ENCODE measurements at regions not wholly inside any gene's neighbourhood (a gene's known extent, or its start where the extent isn't known, plus 50 kb on each side); places are given as distances from the start of the nearest gene placed in this dataset.

GRCh38 chr7:47153058-47153457 is 428.9 kb downstream of the TNS3 start:
- no peaks in the 10 kb centered on the region for H3K27me3 ChIP-seq (ENCODE audit: control insufficient read depth in 1 of 2, insufficient read depth in 1 of 2, low read length in 2 of 2)
- H3K4ac ChIP-seq (ENCODE audit: low read depth in 1 of 2, low read length in 2 of 2): no peak overlapping the region
- no peak overlapping the region for H3K14ac ChIP-seq (ENCODE audit: low read length in 2 of 2)
- no peak overlapping the region for H3K27ac ChIP-seq (ENCODE audit: low read length, poor library complexity, severe bottlenecking)
- H2BK5ac ChIP-seq (ENCODE audit: low read depth, low read length, poor library complexity, severe bottlenecking): no peak overlapping the region
- no peak overlapping the region for H4K91ac ChIP-seq (ENCODE audit: low read length)
- H2BK15ac ChIP-seq (ENCODE audit: low read depth, poor library complexity, severe bottlenecking): no peak overlapping the region
- no peaks in the 10 kb centered on the region for H3K36me3 ChIP-seq (ENCODE audit: control insufficient read depth in 1 of 2, insufficient read depth in 2 of 2, low read depth in 1 of 2, low read length in 2 of 2)
- no peak overlapping the region for H4K8ac ChIP-seq (ENCODE audit: low read length)
- no peaks in the 10 kb centered on the region for H3K9me3 ChIP-seq (ENCODE audit: control insufficient read depth, low read length)
- peaks cover 8% of the 10 kb centered on the region for H3K4me1 ChIP-seq (ENCODE audit: control insufficient read depth, insufficient read depth, low read depth, low read length)
- 4% methylated on average over 4 of the region's 5 CpGs for WGBS
- H2BK120ac ChIP-seq (ENCODE audit: low read depth, low read length): no peak overlapping the region
- H3K18ac ChIP-seq (ENCODE audit: low read depth in 1 of 2, low read length in 2 of 2): no peak overlapping the region
- no peak overlapping the region for H3K4me2 ChIP-seq (ENCODE audit: low read length, poor library complexity, severe bottlenecking)
- no peak overlapping the region for H3K9ac ChIP-seq (ENCODE audit: low read length)
- no peak overlapping the region for H3K4me3 ChIP-seq (ENCODE audit: insufficient read depth in 1 of 2, low read depth in 1 of 2, low read length in 2 of 2)
- H3K23ac ChIP-seq (ENCODE audit: low read length in 2 of 2): no peak overlapping the region
- no peak overlapping the region for H2BK12ac ChIP-seq (ENCODE audit: low read length in 2 of 2)
- peak; percentile 88 for DNase-seq
- H2AFZ ChIP-seq (ENCODE audit: low read depth, low read length): no peak overlapping the region
- no peaks in the 10 kb centered on the region for H3K79me1 ChIP-seq (replicated peaks; ENCODE audit: low read length, poor library complexity, severe bottlenecking)
- H2AK5ac ChIP-seq (ENCODE audit: low read length, severe bottlenecking): no peak overlapping the region

- H2BK12ac ChIP-seq (ENCODE audit: low read length in 2 of 2): no peak overlapping the region
- H3K18ac ChIP-seq (ENCODE audit: low read depth in 1 of 2, low read length in 2 of 2): no peak overlapping the region
- peak overlapping the region; percentile 43 for H3K27ac ChIP-seq (ENCODE audit: low read length, poor library complexity, severe bottlenecking)
- no peak overlapping the region for H3K9ac ChIP-seq (ENCODE audit: low read length)
- no peaks in the 10 kb centered on the region for H3K27me3 ChIP-seq (ENCODE audit: control insufficient read depth in 1 of 2, insufficient read depth in 1 of 2, low read length in 2 of 2)
- no peaks in the 10 kb centered on the region for H3K79me1 ChIP-seq (replicated peaks; ENCODE audit: low read length, poor library complexity, severe bottlenecking)
- H2BK5ac ChIP-seq (ENCODE audit: low read depth, low read length, poor library complexity, severe bottlenecking): peak overlapping the region; percentile 73
- no peak overlapping the region for H3K4ac ChIP-seq (ENCODE audit: low read depth in 1 of 2, low read length in 2 of 2)
- no peaks in the 10 kb centered on the region for H3K9me3 ChIP-seq (ENCODE audit: control insufficient read depth, low read length)
- H4K91ac ChIP-seq (ENCODE audit: low read length): no peak overlapping the region
- no peak overlapping the region for H2BK120ac ChIP-seq (ENCODE audit: low read depth, low read length)
- no peak overlapping the region for H2AK5ac ChIP-seq (ENCODE audit: low read length, severe bottlenecking)
- peaks cover 8% of the 10 kb centered on the region for H3K4me1 ChIP-seq (ENCODE audit: control insufficient read depth, insufficient read depth, low read depth, low read length)
- H3K4me2 ChIP-seq (ENCODE audit: low read length, poor library complexity, severe bottlenecking): no peak overlapping the region
- H3K23ac ChIP-seq (ENCODE audit: low read length in 2 of 2): no peak overlapping the region
- no peak overlapping the region for H2AFZ ChIP-seq (ENCODE audit: low read depth, low read length)
- no peak overlapping the region for H2BK15ac ChIP-seq (ENCODE audit: low read depth, poor library complexity, severe bottlenecking)
- no peak overlapping the region for H3K14ac ChIP-seq (ENCODE audit: low read length in 2 of 2)
- H4K8ac ChIP-seq (ENCODE audit: low read length): no peak overlapping the region
- no peak for DNase-seq
- no CpG with 5 or more reads among the region's 2 CpGs for WGBS
- no peaks in the 10 kb centered on the region for H3K36me3 ChIP-seq (ENCODE audit: control insufficient read depth in 1 of 2, insufficient read depth in 2 of 2, low read depth in 1 of 2, low read length in 2 of 2)
- H3K4me3 ChIP-seq (ENCODE audit: insufficient read depth in 1 of 2, low read depth in 1 of 2, low read length in 2 of 2): no peak overlapping the region
Measured at GRCh38 chr7:47152307-47152706, 429.6 kb downstream of the TNS3 start.

- H3K4me1 ChIP-seq (ENCODE audit: control insufficient read depth, insufficient read depth, low read depth, low read length): peaks cover 10% of the 10 kb centered on the region
- H2BK5ac ChIP-seq (ENCODE audit: low read depth, low read length, poor library complexity, severe bottlenecking): no peak overlapping the region
- H3K79me1 ChIP-seq (replicated peaks; ENCODE audit: low read length, poor library complexity, severe bottlenecking): no peaks in the 10 kb centered on the region
- peak overlapping the region; percentile 34 for H4K91ac ChIP-seq (ENCODE audit: low read length)
- H2AK5ac ChIP-seq (ENCODE audit: low read length, severe bottlenecking): peak overlapping the region; percentile 78
- WGBS: 71% methylated on average over 3 of the region's 4 CpGs
- H3K9ac ChIP-seq (ENCODE audit: low read length): no peak overlapping the region
- H3K27me3 ChIP-seq (ENCODE audit: control insufficient read depth in 1 of 2, insufficient read depth in 1 of 2, low read length in 2 of 2): no peaks in the 10 kb centered on the region
- H2BK120ac ChIP-seq (ENCODE audit: low read depth, low read length): no peak overlapping the region
- no peaks in the 10 kb centered on the region for H3K9me3 ChIP-seq (ENCODE audit: control insufficient read depth, low read length)
- peak overlapping the region in 1 of 2 experiments; percentile 44 for H3K4ac ChIP-seq (ENCODE audit: low read depth in 1 of 2, low read length in 2 of 2)
- peak overlapping the region in 1 of 2 experiments; percentile 86 for H2BK12ac ChIP-seq (ENCODE audit: low read length in 2 of 2)
- no peak overlapping the region for H2AFZ ChIP-seq (ENCODE audit: low read depth, low read length)
- H4K8ac ChIP-seq (ENCODE audit: low read length): no peak overlapping the region
- DNase-seq: no peak
- H3K27ac ChIP-seq (ENCODE audit: low read length, poor library complexity, severe bottlenecking): no peak overlapping the region
- no peak overlapping the region for H2BK15ac ChIP-seq (ENCODE audit: low read depth, poor library complexity, severe bottlenecking)
- H3K23ac ChIP-seq (ENCODE audit: low read length in 2 of 2): no peak overlapping the region
- H3K14ac ChIP-seq (ENCODE audit: low read length in 2 of 2): no peak overlapping the region
- no peak overlapping the region for H3K4me3 ChIP-seq (ENCODE audit: insufficient read depth in 1 of 2, low read depth in 1 of 2, low read length in 2 of 2)
- H3K36me3 ChIP-seq (ENCODE audit: control insufficient read depth in 1 of 2, insufficient read depth in 2 of 2, low read depth in 1 of 2, low read length in 2 of 2): no peaks in the 10 kb centered on the region
- peak overlapping the region in 1 of 2 experiments; percentile 72 for H3K18ac ChIP-seq (ENCODE audit: low read depth in 1 of 2, low read length in 2 of 2)
- H3K4me2 ChIP-seq (ENCODE audit: low read length, poor library complexity, severe bottlenecking): no peak overlapping the region
Measured at GRCh38 chr7:47150497-47151260, 431.2 kb downstream of the TNS3 start.

- H4K8ac ChIP-seq (ENCODE audit: low read length): peak overlapping the region; percentile 84
- H2BK5ac ChIP-seq (ENCODE audit: low read depth, low read length, poor library complexity, severe bottlenecking): no peak overlapping the region
- no peak overlapping the region for H3K4me2 ChIP-seq (ENCODE audit: low read length, poor library complexity, severe bottlenecking)
- peaks cover 10% of the 10 kb centered on the region for H3K4me1 ChIP-seq (ENCODE audit: control insufficient read depth, insufficient read depth, low read depth, low read length)
- no peaks in the 10 kb centered on the region for H3K27me3 ChIP-seq (ENCODE audit: control insufficient read depth in 1 of 2, insufficient read depth in 1 of 2, low read length in 2 of 2)
- DNase-seq: no peak
- 100% methylated on average over 1 of the region's 4 CpGs for WGBS
- H2BK12ac ChIP-seq (ENCODE audit: low read length in 2 of 2): peak overlapping the region; percentile 38 to 98
- no peak overlapping the region for H3K9ac ChIP-seq (ENCODE audit: low read length)
- H3K4me3 ChIP-seq (ENCODE audit: insufficient read depth in 1 of 2, low read depth in 1 of 2, low read length in 2 of 2): no peak overlapping the region
- no peak overlapping the region for H2BK15ac ChIP-seq (ENCODE audit: low read depth, poor library complexity, severe bottlenecking)
- peak overlapping the region in 1 of 2 experiments; percentile 91 for H3K4ac ChIP-seq (ENCODE audit: low read depth in 1 of 2, low read length in 2 of 2)
- H2BK120ac ChIP-seq (ENCODE audit: low read depth, low read length): peak overlapping the region; percentile 34
- no peak overlapping the region for H3K23ac ChIP-seq (ENCODE audit: low read length in 2 of 2)
- H4K91ac ChIP-seq (ENCODE audit: low read length): peak overlapping the region; percentile 95
- peak overlapping the region; percentile 13 to 62 for H3K18ac ChIP-seq (ENCODE audit: low read depth in 1 of 2, low read length in 2 of 2)
- no peak overlapping the region for H3K14ac ChIP-seq (ENCODE audit: low read length in 2 of 2)
- no peaks in the 10 kb centered on the region for H3K36me3 ChIP-seq (ENCODE audit: control insufficient read depth in 1 of 2, insufficient read depth in 2 of 2, low read depth in 1 of 2, low read length in 2 of 2)
- H3K27ac ChIP-seq (ENCODE audit: low read length, poor library complexity, severe bottlenecking): no peak overlapping the region
- H2AFZ ChIP-seq (ENCODE audit: low read depth, low read length): no peak overlapping the region
- H3K9me3 ChIP-seq (ENCODE audit: control insufficient read depth, low read length): no peaks in the 10 kb centered on the region
- no peaks in the 10 kb centered on the region for H3K79me1 ChIP-seq (replicated peaks; ENCODE audit: low read length, poor library complexity, severe bottlenecking)
- H2AK5ac ChIP-seq (ENCODE audit: low read length, severe bottlenecking): no peak overlapping the region
Measured at GRCh38 chr7:47149971-47150370, 431.9 kb downstream of the TNS3 start.

All from mesenchymal stem cell (in vitro differentiated cells and primary cell).